Middle frontal gyrus (tissue), 1 donor: ENCODE measurements at regions not wholly inside any gene's neighbourhood (a gene's known extent, or its start where the extent isn't known, plus 50 kb on each side); places are given as distances from the start of the nearest gene placed in this dataset.

Source experiments
- DNase-seq: peaks from one replicate; pipeline ENCODE4 v3.0.0-alpha.2; 2015; ENCODE audit warnings: low spot score; ENCODE audit errors: extremely low spot score

GRCh38 chr3:148005456-148005855 lies 596.3 kb downstream of the ZIC1 start:
- no peak for DNase-seq

DNA sequence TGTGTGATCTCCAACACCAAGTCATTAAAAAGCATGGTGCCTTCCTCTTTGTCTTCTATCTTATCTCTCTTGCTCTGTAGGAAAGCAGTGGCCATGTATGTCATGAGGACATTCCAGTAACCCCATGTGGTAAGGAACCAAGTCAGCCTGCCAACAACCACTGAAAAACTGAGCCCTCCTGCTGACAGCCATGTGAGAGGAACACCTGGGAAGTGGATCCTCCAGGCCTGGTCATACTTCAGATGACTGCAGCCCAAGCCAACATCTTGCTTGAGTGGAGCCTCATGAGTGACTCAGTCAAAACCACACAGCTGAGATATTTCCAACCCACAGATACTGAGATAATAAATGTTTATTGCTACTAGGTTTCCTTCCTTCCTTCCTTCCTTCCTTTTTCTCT lies 597.3 kb downstream of the ZIC1 start:
- DNase-seq, result no peak

- DNase-seq, result no peak
Measured at GRCh38 chr3:148008591-148008990, 599.4 kb downstream of the ZIC1 start.

- DNase-seq, result no peak
Measured at GRCh38 chr3:148020861-148021260, 611.7 kb downstream of the ZIC1 start.

- no peak for DNase-seq
Measured at GRCh38 chr3:148021381-148021780, 612.2 kb downstream of the ZIC1 start.

- DNase-seq, result no peak
Measured at GRCh38 chr3:148023994-148024393, 614.8 kb downstream of the ZIC1 start.

- no peak for DNase-seq
Measured at GRCh38 chr3:148026009-148026588, 616.9 kb downstream of the ZIC1 start.

DNA sequence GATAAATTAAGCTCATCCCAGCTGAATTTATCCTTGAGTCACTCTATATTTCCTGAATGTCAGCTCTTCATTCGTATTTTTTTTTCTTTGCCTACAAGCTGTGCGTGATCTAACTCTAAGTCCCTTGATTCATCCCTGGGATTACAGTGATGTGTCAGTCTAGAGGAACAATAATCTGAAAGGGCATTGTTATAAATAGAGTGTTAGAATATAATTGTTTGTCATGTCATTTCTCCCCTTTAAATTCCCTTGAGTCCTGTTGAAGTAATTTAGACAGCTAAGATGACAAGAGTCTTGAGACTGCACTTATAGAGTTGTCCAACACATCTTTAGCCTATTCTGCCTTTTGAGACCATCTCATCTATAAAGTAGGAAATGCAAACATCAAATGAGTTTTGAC lies 621.8 kb downstream of the ZIC1 start:
- DNase-seq, result no peak

GRCh38 chr3:148034353-148034752 lies 625.2 kb downstream of the ZIC1 start:
- DNase-seq, result no peak

GRCh38 chr3:148036331-148036876 lies 627.2 kb downstream of the ZIC1 start:
- no peak for DNase-seq

- no peak for DNase-seq
Measured at GRCh38 chr3:148042663-148043445, 633.7 kb downstream of the ZIC1 start.

DNA sequence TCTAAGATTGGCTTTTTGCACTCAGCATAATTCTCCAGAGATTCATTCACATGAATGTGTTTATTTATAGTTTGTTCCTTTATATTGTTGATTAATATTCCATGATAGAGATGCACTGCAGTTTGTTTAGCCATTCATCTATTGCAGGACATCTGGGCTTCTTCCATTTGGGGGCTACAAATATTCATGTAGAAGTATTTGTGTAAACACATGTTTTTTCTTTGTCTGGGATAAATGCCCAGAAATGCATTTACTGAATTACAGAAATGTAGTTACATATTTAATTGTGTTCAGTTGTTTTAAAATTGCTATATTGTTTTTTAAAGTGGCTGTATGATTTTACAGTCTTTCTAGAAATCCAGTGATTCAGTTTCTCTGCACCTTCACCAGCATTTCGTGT lies 635.0 kb downstream of the ZIC1 start:
- DNase-seq, result no peak

GRCh38 chr3:148054999-148055398 lies 642.7 kb upstream of the AGTR1 start:
- DNase-seq, result no peak

GRCh38 chr3:148062590-148062989 lies 635.1 kb upstream of the AGTR1 start:
- DNase-seq, result no peak

GRCh38 chr3:148066802-148067201 lies 630.9 kb upstream of the AGTR1 start:
- no peak for DNase-seq

DNA sequence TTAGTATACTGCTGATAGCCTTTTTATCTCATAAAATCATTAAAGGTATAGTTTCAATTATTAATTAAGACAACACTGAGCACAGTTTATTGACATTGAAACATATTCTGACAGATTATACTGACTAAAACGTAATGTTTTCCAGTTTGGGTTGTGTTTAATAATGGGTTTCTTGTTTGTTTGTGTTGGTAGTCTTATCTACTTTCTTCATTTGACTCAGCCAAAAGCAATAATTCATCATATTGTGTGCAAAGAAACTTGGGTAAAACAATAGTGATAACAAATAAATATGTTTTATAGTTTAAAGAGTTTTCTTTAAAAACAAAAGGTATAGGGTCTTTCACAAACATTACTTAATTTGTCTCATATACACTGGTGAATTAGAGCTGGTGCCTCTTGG lies 629.2 kb upstream of the AGTR1 start:
- no peak for DNase-seq

GRCh38 chr3:148070041-148070440 lies 627.7 kb upstream of the AGTR1 start:
- DNase-seq, result no peak

- no peak for DNase-seq
Measured at GRCh38 chr3:148073721-148074456, 623.8 kb upstream of the AGTR1 start.

DNA sequence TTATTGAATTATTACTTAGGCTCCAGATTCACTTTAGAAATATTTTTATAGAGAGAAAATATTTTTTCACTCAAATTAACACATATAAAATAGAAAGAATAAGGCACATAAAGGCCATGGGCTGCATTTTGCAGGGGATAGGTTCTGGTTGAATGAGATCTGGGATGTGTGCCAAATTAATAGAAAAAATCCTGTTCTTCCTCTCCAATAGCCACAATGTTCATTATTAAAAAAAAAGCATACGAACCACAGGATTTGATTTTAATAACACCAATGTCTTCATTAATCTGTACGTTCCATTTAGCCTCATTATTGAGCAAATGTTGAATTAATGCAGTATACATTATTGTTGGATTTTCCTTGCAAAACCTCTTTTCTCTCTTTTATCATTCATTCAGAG lies 622.8 kb upstream of the AGTR1 start:
- no peak for DNase-seq

GRCh38 chr3:148075771-148076716 lies 621.7 kb upstream of the AGTR1 start:
- peak; percentile 65 for DNase-seq

DNA sequence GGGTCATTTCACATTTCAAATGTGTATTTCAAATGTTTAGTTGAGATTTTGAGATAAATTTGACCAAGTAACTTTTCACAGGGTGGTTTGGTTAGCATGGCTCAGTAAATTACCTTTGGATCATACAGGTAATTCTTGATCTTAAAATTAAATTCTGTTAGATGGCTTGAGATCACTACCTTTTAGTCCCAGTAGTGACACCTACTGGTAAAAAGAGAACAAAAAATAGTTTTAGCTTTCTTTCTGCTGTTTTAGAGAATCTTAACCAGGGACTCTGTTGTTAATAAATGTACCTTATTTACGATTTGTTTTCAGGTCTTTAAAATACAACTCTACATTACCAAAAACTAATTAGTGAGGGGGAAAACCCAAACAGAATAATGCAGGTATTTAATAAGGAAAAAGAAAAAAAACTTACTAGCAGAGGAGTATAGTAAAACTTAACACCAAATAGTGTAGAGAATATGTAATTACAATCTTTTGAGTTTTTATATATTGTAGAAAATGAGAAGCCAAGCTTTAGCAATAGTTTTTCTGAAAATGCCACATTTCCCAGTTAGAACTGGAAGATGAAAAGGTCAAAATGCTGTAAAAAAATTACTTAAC lies 620.3 kb upstream of the AGTR1 start:
- no peak for DNase-seq
